GM21360 (cell line): ENCODE measurements at regions not wholly inside any gene's neighbourhood (a gene's known extent, or its start where the extent isn't known, plus 50 kb on each side); places are given as distances from the start of the nearest gene placed in this dataset.
"Not testable (repeated sequence)": the region's sequence is repeated elsewhere in the genome, so short reads cannot be mapped to it uniquely, and the experiment has no call there.

Source experiments
- ATAC-seq: cut with Tn5 transposase; IDR thresholded peaks from one replicate; pipeline ENCODE4 v1.9.1; 2021; ENCODE audit warnings: mild to moderate bottlenecking, moderate library complexity; ENCODE audit not compliant: unreplicated experiment

DNA sequence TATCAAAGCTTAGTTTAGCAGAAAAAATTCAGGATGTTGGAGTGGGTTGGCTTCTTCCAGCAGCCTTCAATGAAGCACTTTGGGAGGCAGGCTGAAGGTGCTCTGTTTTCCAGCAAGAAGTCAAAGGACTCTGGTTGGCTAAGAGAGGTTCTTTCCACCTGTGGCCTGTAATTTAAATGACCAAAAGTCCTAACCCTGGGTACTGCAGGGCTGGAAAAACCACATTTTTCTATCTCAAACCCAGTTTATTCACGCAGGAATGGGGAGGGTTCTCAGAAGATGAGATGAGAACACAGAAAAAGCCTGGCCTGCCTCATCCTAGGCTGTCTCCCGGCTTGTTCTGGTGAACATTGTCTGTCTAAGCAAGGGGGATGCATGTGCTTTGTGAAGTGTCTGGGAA is 68.6 kb upstream of the ZFHX3 start:
- ATAC-seq: no peak

DNA sequence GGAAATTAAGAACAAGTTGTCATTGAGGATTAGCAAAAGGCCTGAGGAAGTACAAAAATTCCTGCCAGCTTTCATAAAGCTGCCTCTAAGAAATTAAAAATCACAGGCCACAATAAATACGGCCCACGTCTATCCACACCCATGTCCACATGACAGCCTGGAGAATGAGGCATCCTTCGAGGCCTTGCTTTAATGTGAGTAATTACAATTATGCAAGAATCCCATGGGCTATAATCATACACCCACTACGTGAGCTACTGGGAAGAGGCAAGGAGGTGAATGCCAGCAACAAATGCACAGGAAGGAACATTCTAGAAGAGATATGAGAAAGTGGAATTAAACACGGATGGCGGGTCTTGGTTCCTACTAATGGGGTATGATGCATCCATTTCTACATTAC is 65.4 kb upstream of the ZFHX3 start:
- no peak for ATAC-seq

DNA sequence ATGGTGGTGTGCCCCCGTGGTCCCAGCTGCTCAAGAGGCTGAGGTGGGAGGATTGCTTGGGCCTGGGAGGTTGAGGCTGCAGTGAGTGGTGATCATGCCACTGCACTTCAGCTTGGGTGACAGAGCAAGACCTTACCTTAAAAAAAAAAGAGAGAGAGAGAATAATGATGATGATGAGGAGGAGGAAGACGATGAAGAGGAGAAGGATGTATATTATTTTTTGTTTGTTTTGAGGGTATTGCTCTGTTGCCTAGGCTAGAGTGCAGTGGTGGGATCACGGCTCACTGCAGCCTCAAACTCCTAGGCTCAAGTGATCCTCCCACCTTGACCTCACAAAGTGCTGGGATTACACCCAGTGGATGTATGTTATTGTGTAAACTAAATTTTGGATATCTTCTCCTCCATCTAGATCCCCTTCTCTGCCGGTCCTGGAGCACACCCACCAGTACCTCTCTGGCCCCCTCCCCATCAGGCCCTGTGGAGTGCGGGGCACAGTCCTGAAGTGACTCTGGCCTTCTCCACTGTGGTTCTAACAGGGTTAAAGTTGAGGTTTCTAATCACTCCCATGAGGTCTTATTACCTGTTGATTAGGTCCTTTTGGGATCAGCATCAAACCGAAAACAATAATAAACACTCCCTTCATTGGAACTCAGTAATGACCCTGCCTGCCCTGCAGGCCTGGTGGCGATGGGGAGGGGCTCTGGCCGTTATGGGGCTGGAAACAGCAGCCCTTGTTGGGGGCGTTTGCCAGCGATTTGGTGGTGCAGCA is 60.5 kb upstream of the ZFHX3 start:
- no peak for ATAC-seq

DNA sequence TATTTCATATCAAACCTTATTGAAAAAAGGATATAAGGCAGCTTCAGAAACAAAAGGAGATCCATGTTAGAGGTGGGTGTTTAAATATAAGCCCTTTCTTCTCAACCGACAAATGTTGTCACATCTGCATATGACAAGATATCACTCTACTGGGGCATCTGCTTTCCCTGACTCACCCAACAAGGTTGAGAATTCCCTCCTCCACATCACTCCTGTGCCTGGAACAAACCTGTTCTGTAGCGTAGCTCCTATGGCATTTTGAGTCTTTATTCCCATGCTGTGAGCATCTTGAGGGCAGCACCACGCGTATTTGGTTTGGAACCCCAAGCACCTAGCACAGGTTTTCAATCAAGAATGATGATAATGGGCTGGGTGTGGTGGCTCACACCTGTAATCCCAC is 59.4 kb upstream of the ZFHX3 start:
- no peak for ATAC-seq

DNA sequence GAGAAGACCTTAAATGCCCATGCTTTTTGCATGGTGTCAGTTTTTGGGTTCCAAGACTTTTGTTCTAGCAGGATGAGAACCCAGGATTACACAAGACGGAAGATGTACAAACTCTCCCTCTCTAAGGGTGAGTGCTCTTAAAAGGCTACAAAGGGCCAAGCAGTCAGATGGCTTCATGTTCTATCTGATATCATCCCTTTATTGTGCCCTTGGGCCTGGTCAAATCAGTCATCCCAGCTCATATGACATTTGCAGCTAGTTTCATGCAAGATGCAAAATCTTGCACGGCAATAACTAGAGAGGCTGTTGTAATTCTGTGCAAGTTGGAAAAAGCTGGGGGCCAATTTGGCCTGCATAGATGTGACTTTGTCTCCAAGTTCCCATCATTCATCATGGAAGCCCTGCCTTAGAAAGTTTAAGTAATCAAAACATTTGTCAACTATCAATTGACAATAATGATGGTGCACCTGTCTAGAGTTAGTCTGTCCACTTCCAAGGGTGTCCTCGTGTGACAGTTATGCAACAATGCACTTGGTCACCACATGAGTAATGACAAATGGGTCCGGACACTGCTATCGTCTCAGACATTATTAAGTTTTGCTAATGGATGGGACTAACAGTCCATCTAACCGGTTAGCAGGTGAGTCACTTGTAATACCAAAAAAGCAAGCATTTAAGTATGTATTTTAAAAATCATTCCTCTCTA is 58.6 kb upstream of the ZFHX3 start:
- no peak for ATAC-seq

DNA sequence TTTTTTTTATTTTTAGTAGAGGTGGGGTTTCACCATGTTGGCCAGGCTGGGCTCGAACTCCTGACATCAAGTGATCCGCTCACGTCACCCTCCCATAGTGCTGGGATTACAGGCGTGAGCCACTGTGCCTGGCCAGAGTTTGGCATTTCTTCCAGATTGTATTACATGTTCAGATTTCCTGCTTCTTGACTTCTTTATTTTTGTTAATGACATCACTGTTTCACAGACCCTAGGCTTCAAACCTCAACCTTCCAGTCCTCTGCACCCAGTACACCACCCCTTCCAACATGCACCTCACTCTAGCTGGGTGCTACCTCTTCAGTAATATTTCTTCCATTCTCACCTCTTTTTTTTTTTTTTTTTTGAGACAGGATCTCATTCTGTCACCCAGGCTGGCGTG is 53.6 kb upstream of the ZFHX3 start:
- ATAC-seq: no peak

DNA sequence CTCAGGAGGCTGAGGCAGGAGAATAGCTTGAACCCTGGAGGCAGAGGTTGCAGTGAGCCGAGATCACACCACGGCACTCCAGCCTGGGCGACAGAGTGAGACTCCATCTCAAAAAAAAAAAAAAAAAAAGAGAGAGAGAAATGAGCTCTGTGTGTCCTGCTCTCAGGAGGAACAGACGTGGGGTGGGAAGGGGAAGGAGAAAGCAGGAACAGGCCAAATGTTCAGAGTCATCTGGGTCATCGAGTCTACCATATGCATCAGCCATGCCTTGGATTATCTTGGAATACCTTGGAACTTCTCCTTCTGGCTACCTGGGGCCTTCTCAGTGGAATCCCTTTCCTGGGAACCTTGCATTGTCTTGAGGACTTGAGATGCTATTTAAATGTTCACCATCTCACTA is 51.7 kb upstream of the ZFHX3 start:
- ATAC-seq: not testable (repeated sequence)
